GM12892 (cell line): ENCODE measurements at regions not wholly inside any gene's neighbourhood (a gene's known extent, or its start where the extent isn't known, plus 50 kb on each side); places are given as distances from the start of the nearest gene placed in this dataset.
A peak's percentile ranks its signal among the peaks of the same experiment; 100 is the strongest.

Experiments
- DNase-seq: peaks from one replicate; pipeline ENCODE4 v3.0.0; 2011; ENCODE audit not compliant: insufficient read length
- FAIRE-seq: peaks from 2 replicates; lab custom pipeline; 2011; peaks lifted over from hg19 to GRCh38; lab: Jason Lieb, UNC
- POLR2A ChIP-seq: IDR thresholded peaks from 2 replicates; pipeline ENCODE4 v1.6.1; 2011; ENCODE audit warnings: low read depth, low read length, control low read depth
- POLR2AphosphoS5 ChIP-seq: IDR thresholded peaks from 2 replicates; pipeline ENCODE4 v1.6.1; 2011; ENCODE audit warnings: low read depth, low read length, control low read depth
- TAF1 ChIP-seq: IDR thresholded peaks from 2 replicates; pipeline ENCODE4 v1.6.1; 2011; ENCODE audit warnings: low read depth, mild to moderate bottlenecking, control low read depth, low read length, borderline replicate concordance

DNA sequence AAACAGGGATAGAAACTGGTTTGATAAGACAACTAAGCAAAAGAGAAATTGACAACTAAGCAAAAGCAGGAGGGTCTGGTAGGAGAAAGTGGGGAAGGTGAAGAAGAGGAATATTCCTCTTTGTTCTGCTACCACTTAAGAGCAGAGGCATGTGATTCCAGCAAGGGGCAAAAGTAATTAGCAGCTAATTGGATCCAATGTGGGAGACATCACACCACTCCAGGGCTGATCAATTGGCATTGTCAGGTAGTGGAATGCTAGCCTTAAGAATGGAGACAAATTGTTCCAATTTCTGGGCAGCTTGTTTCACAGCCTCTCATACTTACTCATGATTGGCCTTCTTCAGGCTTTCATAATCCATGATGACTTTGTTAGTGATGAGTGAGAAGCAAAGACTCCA is 547.1 kb upstream of the GCFC2 start:
- DNase-seq = no peak
- TF ChIP-seq POLR2A (no peak), TAF1 (no peak), POLR2AphosphoS5 (no peak)
- no peak for FAIRE-seq

DNA sequence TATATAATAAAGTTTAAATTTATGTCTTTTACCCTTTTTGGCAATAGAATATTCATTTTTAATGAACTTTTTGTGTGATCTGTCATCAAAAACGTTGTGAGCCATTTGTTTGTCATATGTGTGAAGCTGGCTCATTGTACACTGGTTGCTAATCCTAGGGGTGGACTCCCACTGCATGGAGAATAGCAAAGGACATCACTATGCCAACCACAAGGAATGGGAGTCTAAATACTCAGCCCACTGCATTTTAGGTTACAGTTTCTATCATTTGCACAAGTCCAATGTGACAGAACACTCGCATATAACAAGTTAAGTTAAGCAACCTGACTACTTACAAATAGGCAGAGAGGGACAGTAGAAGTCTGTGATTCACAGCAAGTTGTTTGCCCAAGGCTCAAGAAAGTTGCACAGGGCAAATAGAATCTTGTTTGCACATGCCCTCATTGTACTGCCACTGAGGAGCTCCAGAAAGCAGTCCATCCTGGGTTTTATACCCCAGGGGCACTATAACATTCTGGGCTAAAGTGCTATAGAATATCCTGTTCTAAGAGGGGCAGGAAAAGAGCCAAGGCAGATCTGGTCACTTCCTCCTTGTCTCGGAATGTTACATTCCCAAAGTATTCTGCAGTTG is 545.9 kb upstream of the GCFC2 start:
- TF ChIP-seq POLR2AphosphoS5 (no peak), POLR2A (no peak), TAF1 (no peak)
- DNase-seq (no peak), FAIRE-seq (no peak)

DNA sequence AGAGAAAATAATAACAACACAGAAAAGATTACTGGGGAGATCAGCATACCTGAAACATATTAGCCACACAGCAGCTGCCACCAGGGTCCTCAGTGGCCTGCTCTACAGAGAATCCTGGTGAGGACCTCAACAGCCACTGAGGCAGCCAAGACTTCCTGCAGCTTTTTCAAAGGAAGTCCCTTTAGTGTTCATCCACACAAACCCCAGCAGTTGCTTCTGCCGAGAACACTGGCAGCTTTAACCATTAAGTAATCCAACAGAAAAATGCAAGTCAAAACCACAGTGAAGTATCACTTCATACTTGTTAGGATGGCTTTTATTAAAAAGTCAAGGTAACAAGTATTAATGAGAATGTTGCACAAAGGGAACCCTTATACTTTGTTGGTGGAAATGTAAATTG is 542.0 kb upstream of the GCFC2 start:
- FAIRE-seq (no peak), DNase-seq (no peak)
- TF ChIP-seq POLR2AphosphoS5 = no peak
- TF ChIP-seq POLR2A = no peak
- TF ChIP-seq TAF1 = no peak

DNA sequence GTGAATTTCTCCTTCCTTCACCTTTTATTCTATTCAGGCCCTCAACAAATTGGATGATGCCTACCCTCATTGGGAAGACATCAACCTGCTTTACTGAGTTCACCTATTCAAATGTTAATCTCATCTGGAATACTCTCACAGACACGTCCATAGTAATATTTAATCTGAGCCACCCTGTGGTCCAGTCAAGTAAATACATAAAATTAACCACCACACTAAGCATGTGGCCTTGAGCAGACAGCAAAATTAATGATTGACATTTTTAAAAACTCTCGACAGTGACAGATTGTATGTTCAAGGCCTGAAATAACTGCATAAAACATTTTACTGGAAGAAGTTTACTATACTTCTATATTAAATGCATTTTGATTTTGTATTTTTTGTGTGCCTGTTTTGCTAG is 540.6 kb upstream of the GCFC2 start:
- TF ChIP-seq POLR2AphosphoS5 (no peak), TAF1 (no peak), POLR2A (no peak)
- DNase-seq (no peak), FAIRE-seq (no peak)

DNA sequence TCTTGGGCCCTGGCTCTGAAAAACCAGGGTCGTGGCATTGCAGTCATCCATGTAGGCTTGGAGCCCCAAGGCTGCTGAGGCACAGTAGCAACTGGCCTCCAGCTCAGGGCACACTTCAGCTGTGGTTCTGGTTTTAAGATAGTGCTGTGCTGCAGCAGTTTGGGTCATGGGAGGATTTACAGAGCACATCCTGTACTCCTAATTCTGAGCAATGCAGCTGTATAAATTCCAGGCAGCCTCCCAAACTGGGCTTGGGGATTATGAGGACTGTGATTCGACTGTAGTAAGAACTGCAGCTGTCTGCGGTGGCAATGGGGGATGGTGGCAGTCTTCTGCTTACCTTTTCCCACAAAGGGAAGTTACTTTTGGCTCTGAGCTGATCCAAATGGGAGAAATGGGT is 536.3 kb upstream of the GCFC2 start:
- TF ChIP-seq POLR2A (no peak), POLR2AphosphoS5 (no peak), TAF1 (no peak)
- no peak for DNase-seq
- no peak for FAIRE-seq

DNA sequence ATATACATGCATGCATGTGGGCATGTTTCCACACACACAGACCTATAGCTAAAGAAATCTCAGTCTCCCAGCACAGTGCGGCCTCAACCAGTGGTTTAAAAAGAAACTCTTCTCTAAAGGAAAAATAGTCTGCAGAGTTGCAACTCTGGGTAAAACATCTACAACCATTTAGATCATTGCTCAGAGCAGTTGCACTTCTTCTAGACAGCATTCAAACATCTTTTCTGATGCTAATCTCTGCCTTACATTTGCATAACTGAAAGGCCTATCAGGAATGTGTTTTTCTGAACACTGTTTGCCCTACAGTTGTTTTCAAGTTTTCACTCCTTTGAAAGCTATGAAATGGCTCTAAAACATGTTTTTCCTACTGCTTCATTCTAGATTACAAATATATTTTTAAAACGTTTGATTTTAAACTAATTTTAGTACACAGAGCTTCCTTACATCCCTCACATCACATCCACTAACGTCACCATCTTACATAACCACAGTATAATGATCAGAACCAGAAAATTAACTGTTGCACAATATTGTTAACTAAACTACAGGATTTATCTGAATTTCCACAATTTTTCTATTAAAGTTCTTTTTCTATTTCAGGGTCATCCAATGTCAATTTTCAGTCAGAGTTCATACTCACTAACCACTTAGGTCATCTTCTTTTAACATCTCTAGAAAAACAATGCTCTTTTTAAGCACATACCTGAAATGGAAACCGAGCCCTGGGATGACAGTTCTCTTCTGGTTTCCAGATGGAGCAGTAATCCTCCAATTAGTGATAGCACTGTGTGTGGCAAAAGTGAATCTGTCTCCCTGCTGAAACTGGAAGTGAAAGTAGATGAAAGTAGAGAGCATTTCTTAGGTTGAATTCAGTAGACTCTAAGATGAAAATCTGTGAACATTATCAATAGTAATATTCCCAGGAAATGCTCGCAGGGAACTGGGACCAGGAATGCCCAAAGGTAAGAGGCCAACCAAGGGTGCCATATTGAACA is 501.6 kb upstream of the GCFC2 start:
- TF ChIP-seq TAF1 = no peak
- no peak for TF ChIP-seq POLR2AphosphoS5
- TF ChIP-seq POLR2A = no peak
- FAIRE-seq (no peak), DNase-seq (no peak)

DNA sequence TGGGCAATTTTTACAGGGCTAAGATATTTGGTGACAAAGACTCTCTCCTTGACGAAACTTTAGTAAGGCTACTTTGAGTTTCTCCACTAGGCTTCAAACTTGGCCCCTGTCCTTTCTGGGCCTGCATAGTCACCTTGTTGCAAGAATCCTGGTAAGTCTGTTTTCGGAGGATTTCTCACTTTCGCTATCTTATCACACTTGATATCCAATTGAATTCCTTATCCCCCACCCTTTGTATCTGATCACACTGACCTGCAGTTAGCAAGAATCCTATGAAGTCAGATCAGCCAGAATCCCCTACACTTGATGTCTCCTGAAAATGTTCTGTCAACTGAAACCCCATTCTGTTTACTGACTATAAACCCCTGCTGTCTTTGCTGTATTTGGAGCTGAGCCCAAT is 499.8 kb upstream of the GCFC2 start:
- DNase-seq (no peak), FAIRE-seq (no peak)
- TF ChIP-seq POLR2A (no peak), TAF1 (no peak), POLR2AphosphoS5 (no peak)

DNA sequence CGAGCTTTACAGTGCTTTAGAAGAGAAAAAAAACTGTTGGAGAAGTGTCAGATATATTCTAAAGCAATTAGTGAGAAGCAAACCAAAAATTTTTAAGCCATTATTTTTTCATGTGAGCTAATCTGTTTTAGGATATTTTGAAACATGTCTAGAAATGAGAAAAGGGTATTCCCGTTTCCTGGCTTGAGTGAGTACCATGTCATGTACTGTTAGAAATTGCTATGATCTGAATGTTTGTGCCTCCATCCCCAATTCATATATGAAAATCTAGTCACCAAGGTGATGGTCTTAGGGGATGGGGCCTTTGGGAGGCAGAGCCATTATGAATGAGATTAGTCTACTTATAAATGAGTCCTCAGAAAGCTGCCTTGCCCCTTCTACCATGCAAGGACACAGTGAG is 493.3 kb upstream of the GCFC2 start:
- FAIRE-seq (no peak), DNase-seq (no peak)
- TF ChIP-seq TAF1 (no peak), POLR2AphosphoS5 (no peak), POLR2A (no peak)

DNA sequence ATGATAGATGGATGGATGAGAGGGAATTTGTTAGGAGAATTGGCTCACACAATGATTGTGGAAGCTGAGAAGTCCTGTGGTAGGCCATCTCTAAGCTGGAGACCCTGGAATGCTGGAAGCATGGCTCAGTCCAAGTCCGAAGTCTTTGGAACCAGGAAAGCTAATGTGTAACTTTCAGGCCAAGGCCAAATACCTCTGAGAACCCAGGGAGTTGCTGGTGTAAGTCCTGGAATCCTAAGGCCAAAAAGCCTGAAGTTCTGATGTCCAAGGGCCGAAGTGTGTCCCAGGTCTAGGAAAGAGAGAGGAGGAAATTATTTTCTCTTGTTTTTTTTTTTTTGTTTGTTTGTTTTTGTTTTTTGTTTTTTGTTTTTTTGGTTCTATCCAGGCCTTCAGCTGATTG is 492.2 kb upstream of the GCFC2 start:
- no peak for DNase-seq
- FAIRE-seq = no peak
- TF ChIP-seq POLR2A (no peak), TAF1 (no peak), POLR2AphosphoS5 (no peak)

DNA sequence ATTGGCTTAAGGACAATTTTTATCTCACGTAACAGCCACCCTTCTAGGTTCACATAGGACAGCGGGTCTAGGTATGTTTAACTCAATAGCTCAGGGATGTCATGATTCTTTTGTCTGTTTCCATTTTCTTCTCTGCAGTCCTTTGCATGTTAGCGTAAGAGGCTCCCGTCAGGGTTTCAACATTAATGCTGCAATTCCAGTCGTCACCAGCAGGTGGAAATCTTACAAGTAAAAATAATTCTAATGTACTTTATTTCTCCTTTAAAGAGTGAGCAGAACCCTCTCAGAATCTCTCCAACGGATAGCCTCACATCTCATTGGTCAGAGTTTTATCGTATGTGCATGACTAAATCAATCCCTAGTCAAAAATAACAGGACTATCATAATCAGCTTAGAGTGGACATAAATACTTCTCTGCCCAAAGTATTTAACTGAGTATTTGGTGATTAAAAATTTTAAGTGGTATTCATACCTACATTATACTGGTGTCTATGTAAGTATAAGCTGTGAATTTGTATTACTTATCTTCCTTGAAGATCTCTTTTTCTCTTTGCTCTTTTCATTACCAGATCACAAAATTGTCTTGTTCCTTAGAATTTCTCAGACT is 487.2 kb upstream of the GCFC2 start:
- TF ChIP-seq POLR2AphosphoS5 = no peak
- TF ChIP-seq TAF1 = no peak
- no peak for TF ChIP-seq POLR2A
- FAIRE-seq (peak; percentile 48), DNase-seq (no peak)

DNA sequence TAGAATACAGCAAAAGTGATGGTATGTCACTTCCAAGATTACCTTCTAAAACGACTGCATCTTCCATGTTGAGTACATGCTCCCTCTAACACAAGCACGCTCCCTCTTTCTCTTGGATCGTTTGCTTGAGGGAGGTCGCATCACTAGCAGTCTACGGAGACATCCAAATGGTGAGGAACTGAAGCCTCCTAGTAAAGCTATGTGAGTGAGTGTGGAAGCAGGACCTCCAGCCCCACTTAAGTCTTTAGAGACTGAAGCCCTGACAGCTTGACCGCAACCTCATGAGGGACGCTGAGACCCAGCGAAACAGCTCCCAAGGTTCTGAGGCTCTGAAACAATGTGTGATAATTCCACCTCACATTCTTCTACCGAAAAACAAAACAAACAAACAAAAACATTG is 486.7 kb upstream of the GCFC2 start:
- no peak for DNase-seq
- TF ChIP-seq TAF1 = no peak
- no peak for TF ChIP-seq POLR2AphosphoS5
- TF ChIP-seq POLR2A = no peak
- FAIRE-seq = peak; percentile 9
